ENCODE measurements at regions not wholly inside any gene's neighbourhood (a gene's known extent, or its start where the extent isn't known, plus 50 kb on each side); places are given as distances from the start of the nearest gene placed in this dataset.
A peak's percentile ranks its signal among the peaks of the same experiment; 100 is the strongest.

DNA sequence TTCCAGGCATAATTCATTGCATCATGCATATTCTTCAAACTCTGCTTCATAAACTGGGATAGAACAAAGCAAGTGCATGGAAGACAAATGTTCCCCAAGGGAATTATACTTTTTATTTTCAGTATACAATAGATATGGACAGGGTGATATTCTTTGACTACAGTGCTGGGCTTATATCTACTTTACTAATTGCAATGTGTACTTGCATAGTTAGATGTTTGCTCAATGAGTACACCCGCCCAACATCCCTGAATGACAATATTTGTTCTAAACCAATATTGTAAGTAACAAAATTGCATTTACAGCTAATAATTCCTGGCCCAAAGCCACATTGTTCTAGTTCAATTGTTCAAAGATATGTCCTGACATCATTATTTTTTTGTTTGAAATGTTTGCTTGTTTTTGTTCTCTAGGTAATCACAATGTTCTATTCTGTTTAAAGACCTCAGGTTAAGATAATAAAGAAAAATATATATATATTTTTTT, 171.4 kb downstream of the PTN start:
- Histone ChIP-seq H3K27ac (no peak overlapping the region), H3K9me3 (no peaks in the 10 kb centered on the region), H3K36me3 (no peaks in the 10 kb centered on the region), H3K4me3 (no peak overlapping the region), H3K4me1 (no peaks in the 10 kb centered on the region), H3K27me3 (no peaks in the 10 kb centered on the region)
- 61% methylated on average over 1 of the region's 1 CpG for WGBS (ENCODE audit: insufficient coverage, low coverage, low lambda C conversion rate, missing lambda C conversion rate)
- TF ChIP-seq, protein P1, sequence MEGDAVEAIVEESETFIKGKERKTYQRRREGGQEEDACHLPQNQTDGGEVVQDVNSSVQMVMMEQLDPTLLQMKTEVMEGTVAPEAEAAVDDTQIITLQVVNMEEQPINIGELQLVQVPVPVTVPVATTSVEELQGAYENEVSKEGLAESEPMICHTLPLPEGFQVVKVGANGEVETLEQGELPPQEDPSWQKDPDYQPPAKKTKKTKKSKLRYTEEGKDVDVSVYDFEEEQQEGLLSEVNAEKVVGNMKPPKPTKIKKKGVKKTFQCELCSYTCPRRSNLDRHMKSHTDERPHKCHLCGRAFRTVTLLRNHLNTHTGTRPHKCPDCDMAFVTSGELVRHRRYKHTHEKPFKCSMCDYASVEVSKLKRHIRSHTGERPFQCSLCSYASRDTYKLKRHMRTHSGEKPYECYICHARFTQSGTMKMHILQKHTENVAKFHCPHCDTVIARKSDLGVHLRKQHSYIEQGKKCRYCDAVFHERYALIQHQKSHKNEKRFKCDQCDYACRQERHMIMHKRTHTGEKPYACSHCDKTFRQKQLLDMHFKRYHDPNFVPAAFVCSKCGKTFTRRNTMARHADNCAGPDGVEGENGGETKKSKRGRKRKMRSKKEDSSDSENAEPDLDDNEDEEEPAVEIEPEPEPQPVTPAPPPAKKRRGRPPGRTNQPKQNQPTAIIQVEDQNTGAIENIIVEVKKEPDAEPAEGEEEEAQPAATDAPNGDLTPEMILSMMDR (IDR thresholded peaks at IDR 0.05): no peak
- no peak for DNase-seq
- no peak for ATAC-seq
- intact Hi-C loops (cut with DNase I): no loop called here

DNA sequence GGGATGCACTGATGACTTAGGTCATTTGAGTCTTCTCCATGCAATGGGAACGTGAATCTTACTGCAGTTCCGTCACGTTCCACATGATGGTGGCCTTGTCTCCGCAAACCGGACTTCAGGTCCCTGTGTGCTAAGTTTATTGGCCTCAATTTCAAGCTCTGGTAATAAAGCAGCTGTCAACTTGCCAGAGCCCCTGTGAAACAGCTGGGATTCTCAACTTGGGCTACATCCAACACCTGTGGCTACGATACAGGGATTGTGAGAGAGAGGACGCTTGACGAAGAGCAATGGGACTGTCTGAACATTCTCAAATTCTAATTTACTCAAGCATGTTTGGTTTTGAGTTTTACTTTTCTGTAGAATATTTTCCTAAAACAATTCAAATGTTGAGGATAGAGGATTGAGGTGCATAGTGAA, 174.2 kb downstream of the PTN start:
- peak; percentile 96 to 98 (median 98) for ATAC-seq

DNA sequence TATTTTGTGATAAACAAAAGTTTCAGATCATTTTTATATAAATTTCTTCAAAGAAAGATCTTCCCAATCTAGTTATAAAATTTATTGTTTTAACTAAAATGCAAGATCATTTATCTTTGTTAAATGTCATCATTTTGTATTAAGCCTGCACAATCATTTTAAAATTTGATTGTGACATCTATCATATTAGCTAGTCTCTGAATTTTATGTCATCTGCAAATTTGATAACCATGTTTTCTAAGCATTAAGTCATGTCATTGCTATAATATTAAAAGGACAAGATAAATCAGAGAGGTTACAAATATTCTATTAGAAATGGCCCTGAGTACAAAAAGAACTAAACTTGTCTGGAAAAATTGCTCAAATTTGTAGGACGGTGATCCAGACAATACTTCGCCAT, 175.9 kb downstream of the PTN start:
- H3K27me3 ChIP-seq: no peaks in the 10 kb centered on the region
- ATAC-seq: no peak
- DNase-seq: no peak
- H3K9me3 ChIP-seq: no peaks in the 10 kb centered on the region
- TF ChIP-seq, protein P1 (IDR thresholded peaks at IDR 0.05): no peak
- TF ChIP-seq POLR2A (IDR thresholded peaks at IDR 0.05): no peak
- H3K36me3 ChIP-seq: no peaks in the 10 kb centered on the region
- H3K4me3 ChIP-seq: no peak overlapping the region
- WGBS (ENCODE audit: insufficient coverage, low coverage, low lambda C conversion rate, missing lambda C conversion rate): 76% methylated on average over 2 of the region's 2 CpGs
- H3K27ac ChIP-seq: no peak overlapping the region
- intact Hi-C loops (cut with DNase I): loop anchor here in 1 of 2 donors (5.0 kb wide), 1 partner anchor 285 kb away; no protein-coding TSS in a partner anchor
- no peaks in the 10 kb centered on the region for H3K4me1 ChIP-seq

More for the DNA sequence above, 174.2 kb downstream of the PTN start:
- 20% methylated on average over 6 of the region's 8 CpGs for WGBS (ENCODE audit: insufficient coverage, low coverage, low lambda C conversion rate, missing lambda C conversion rate)
- Histone ChIP-seq H3K4me3 (no peak overlapping the region), H3K27me3 (no peaks in the 10 kb centered on the region), H3K27ac (no peak overlapping the region), H3K36me3 (no peaks in the 10 kb centered on the region), H3K4me1 (no peaks in the 10 kb centered on the region), H3K9me3 (no peaks in the 10 kb centered on the region)
- intact Hi-C loops (cut with DNase I): loop anchor here in 1 of 2 donors (5.0 kb wide), 1 partner anchor 283 kb away; no protein-coding TSS in a partner anchor
- peak; percentile 37 to 69 (median 56) for DNase-seq
- TF ChIP-seq, protein P1 (IDR thresholded peaks at IDR 0.05): peak; percentile 59 to 81 (median 80)
- TF ChIP-seq POLR2A (IDR thresholded peaks at IDR 0.05): no peak

DNA sequence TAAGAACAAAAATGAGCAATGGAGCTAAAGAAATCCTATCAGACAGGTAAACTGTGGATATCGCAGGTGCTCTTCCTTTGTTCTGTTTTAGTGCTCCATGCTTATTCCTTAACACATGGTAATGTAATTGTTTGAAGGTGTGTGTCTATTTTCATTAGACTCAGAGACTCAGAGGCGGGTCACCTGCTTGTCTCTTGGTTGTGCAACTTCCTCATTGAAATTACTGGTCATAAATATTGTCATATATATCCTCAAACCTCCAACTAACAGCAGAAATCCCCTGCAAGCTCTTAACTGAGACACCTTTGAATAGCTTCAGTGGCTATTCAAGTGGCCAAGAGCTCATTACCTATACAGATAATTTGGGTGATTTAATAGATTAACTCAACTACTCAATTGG, 177.2 kb downstream of the PTN start:
- DNase-seq (no peak), ATAC-seq (no peak)
- H3K9me3 ChIP-seq: no peaks in the 10 kb centered on the region
- no peak for TF ChIP-seq POLR2A (IDR thresholded peaks at IDR 0.05)
- TF ChIP-seq, protein P1 (IDR thresholded peaks at IDR 0.05): no peak
- 61% methylated on average over 2 of the region's 2 CpGs for WGBS (ENCODE audit: insufficient coverage, low coverage, low lambda C conversion rate, missing lambda C conversion rate)
- intact Hi-C loops (cut with DNase I): loop anchor here in 1 of 2 donors (5.0 kb wide), 1 partner anchor 286 kb away; no protein-coding TSS in a partner anchor
- H3K27ac ChIP-seq: no peak overlapping the region
- H3K36me3 ChIP-seq: no peaks in the 10 kb centered on the region
- H3K4me3 ChIP-seq: no peak overlapping the region
- H3K27me3 ChIP-seq: no peaks in the 10 kb centered on the region
- H3K4me1 ChIP-seq: no peaks in the 10 kb centered on the region
